IMR-90 (cell line): ENCODE measurements at regions not wholly inside any gene's neighbourhood (a gene's known extent, or its start where the extent isn't known, plus 50 kb on each side); places are given as distances from the start of the nearest gene placed in this dataset.

Source experiments
- BHLHE40 ChIP-seq: fragments of 150-350 bp; IDR thresholded peaks from 2 replicates; pipeline ENCODE4 v1.6.1; 2016; ENCODE audit warnings: mild to moderate bottlenecking, low read depth, low read length
- CEBPB ChIP-seq: IDR thresholded peaks from 2 replicates; pipeline ENCODE4 v1.6.1; 2012; ENCODE audit warnings: low read depth, low read length, improper control_type of control experiment
- CHD1 ChIP-seq: IDR thresholded peaks from 2 replicates; pipeline ENCODE4 v1.6.1; 2012; ENCODE audit warnings: low read depth, low read length, improper control_type of control experiment
- MAFK ChIP-seq: IDR thresholded peaks from 2 replicates; pipeline ENCODE4 v1.6.1; 2012; ENCODE audit warnings: low read depth, low read length, improper control_type of control experiment
- MXI1 ChIP-seq: IDR thresholded peaks from 2 replicates; pipeline ENCODE4 v1.6.1; 2012; ENCODE audit warnings: low read depth, mild to moderate bottlenecking, low read length, moderate library complexity, borderline replicate concordance
- POLR2A ChIP-seq: IDR thresholded peaks from 2 replicates; pipeline ENCODE4 v1.6.1; 2012; ENCODE audit warnings: mild to moderate bottlenecking, low read depth, low read length
- RAD21 ChIP-seq: IDR thresholded peaks from 2 replicates; pipeline ENCODE4 v1.6.1; 2012; ENCODE audit warnings: low read length, improper control_type of control experiment
- RFX5 ChIP-seq: IDR thresholded peaks from 2 replicates; pipeline ENCODE4 v1.8.0; 2012; ENCODE audit warnings: low read depth, mild to moderate bottlenecking, low read length, moderate library complexity
- SMC3 ChIP-seq: fragments of 150-350 bp; IDR thresholded peaks from 2 replicates; pipeline ENCODE4 v1.6.1; 2016; ENCODE audit warnings: low read depth, mild to moderate bottlenecking, antibody characterized with exemption, low read length, moderate library complexity
- TF ChIP-seq, protein P1 (sequence below): conservative IDR thresholded peaks from 2 replicates; pipeline ENCODE4 v1.5.1; 2012; ENCODE audit warnings: mild to moderate bottlenecking, low read depth, low read length, improper control_type of control experiment
- TF ChIP-seq, protein P2 (sequence below): fragments of 150-350 bp; IDR thresholded peaks from 2 replicates; pipeline ENCODE4 v1.6.1; 2017; ENCODE audit warnings: mild to moderate bottlenecking, antibody characterized with exemption, low read length, low read depth
- TF ChIP-seq, protein P3 (sequence below): fragments of 150-350 bp; IDR thresholded peaks from 2 replicates; pipeline ENCODE4 v1.6.1; 2016; ENCODE audit warnings: low read depth, mild to moderate bottlenecking, low read length, moderate library complexity, borderline replicate concordance

DNA sequence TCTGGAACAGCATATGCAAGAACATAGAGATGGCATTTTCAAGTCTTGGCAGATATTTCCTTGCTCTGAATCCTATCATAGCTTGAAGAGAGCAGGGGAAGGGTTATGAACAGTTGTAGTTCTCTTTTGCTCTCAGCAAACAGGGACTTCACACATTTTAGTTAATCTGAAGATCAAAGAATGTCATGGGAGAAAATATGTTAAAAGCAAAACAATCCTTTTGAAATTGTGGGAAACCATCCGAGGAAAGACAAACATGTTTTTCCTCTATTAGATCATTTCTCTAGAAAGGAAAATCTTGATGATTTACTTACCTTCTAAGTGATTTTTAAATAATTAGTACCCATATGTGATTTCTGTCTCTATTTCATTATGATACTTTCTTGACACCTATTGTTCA lies 77.8 kb upstream of the DCBLD2 start:
- TF ChIP-seq, protein P1, sequence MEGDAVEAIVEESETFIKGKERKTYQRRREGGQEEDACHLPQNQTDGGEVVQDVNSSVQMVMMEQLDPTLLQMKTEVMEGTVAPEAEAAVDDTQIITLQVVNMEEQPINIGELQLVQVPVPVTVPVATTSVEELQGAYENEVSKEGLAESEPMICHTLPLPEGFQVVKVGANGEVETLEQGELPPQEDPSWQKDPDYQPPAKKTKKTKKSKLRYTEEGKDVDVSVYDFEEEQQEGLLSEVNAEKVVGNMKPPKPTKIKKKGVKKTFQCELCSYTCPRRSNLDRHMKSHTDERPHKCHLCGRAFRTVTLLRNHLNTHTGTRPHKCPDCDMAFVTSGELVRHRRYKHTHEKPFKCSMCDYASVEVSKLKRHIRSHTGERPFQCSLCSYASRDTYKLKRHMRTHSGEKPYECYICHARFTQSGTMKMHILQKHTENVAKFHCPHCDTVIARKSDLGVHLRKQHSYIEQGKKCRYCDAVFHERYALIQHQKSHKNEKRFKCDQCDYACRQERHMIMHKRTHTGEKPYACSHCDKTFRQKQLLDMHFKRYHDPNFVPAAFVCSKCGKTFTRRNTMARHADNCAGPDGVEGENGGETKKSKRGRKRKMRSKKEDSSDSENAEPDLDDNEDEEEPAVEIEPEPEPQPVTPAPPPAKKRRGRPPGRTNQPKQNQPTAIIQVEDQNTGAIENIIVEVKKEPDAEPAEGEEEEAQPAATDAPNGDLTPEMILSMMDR: no peak
- TF ChIP-seq MXI1 (no peak), POLR2A (no peak), RAD21 (no peak), CHD1 (no peak), SMC3 (no peak), RFX5 (no peak), CEBPB (no peak), BHLHE40 (no peak), MAFK (no peak)
- TF ChIP-seq, protein P2, sequence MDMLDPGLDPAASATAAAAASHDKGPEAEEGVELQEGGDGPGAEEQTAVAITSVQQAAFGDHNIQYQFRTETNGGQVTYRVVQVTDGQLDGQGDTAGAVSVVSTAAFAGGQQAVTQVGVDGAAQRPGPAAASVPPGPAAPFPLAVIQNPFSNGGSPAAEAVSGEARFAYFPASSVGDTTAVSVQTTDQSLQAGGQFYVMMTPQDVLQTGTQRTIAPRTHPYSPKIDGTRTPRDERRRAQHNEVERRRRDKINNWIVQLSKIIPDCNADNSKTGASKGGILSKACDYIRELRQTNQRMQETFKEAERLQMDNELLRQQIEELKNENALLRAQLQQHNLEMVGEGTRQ: no peak
- TF ChIP-seq, protein P3, sequence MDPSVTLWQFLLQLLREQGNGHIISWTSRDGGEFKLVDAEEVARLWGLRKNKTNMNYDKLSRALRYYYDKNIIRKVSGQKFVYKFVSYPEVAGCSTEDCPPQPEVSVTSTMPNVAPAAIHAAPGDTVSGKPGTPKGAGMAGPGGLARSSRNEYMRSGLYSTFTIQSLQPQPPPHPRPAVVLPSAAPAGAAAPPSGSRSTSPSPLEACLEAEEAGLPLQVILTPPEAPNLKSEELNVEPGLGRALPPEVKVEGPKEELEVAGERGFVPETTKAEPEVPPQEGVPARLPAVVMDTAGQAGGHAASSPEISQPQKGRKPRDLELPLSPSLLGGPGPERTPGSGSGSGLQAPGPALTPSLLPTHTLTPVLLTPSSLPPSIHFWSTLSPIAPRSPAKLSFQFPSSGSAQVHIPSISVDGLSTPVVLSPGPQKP: no peak
